ENCODE measurements at regions not wholly inside any gene's neighbourhood (a gene's known extent, or its start where the extent isn't known, plus 50 kb on each side); places are given as distances from the start of the nearest gene placed in this dataset.
A peak's percentile ranks its signal among the peaks of the same experiment; 100 is the strongest.
"Not testable (repeated sequence)": the region's sequence is repeated elsewhere in the genome, so short reads cannot be mapped to it uniquely, and the experiment has no call there.

DNA sequence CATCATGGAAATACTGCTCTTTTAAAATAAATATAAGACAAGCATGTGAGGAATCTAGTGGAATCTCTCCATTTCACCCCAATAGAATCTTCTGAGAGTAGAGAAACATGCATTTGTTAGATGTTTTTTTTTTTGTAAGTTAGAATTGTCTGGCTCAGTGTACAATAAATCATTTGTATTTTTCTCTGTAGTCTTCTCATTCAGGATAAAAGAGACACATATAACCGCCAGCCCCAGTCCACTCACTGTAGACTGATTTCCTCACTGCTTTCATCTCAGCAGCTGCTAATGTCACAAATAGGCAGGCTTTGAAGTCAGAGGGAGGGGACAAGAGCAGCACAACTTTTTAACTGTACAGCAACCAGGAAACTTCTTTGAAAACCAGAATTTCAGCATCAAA lies 140.2 kb upstream of the RBMS3 start:
- no peak for DNase-seq (ENCODE audit: low read depth in 3 of 3)

DNA sequence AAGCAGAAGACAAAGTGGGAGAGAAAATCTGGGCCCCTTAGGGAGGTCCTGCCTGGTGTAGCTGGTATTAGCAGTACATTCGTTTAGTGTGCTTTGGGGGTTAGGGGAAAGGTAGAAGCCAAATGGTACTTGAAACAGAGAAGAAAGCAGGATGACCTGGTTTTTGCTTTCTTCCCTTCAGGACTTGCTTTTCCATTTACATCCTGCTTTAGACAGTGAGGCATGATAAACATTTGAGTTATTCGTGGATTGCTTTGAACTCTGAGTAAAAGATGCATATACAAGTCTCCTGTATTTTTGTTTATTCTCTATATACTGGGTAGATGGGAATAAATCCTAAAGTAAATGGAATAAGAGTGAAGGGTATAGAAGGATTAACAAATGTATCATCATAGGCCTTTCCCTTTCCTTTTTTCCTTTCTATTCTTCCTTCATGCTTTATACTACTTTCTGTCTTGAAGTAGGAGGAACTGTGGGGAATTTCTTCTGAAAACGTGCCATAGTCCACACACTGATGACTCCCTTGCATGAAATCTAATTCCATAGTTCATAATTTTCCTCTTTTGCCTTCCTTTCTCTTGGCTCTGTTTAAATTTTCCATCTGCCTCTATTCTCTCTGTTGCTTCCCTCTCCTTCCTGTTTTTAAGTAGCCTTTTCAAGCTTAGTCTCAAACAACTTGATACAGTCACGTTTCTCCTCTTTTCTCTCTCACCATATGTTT lies 139.5 kb upstream of the RBMS3 start:
- no peak for DNase-seq (ENCODE audit: low read depth in 3 of 3)

DNA sequence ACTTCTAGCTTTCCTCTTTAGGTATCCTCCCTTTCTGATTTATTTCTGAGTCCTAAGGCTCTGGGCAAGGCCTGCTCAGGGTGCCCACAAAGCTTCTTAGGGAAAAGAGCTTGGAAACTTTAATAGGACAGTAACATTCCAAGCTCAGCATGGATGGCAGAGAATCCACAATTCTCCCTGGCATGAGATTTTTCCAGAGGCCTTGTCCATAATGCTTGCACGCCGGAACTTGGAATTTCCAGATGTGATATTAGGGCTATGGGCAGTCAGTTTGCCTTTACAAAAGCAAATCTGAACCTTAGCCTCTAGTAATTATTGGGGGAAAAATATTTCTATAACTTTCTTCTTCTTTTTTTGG lies 139.0 kb upstream of the RBMS3 start:
- no peak for DNase-seq (ENCODE audit: low read depth in 3 of 3)

DNA sequence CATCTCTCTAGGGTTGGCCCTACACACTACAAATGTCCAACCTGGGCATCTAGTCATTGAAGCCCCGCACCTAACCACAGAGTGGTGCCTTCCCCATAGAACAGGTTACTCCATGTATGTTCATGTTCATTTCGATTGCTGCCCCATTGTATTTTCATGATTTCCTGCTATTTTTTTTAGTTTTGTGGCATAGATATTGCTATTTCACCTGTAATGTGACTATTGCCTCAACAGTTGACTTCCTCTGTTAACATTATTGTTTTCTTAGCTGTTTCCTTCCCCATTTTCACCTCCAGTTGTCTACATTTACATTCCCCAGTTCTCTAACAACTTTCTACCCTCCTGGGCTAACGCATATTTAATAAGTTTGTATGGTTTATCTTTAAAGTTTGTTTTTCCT lies 137.7 kb upstream of the RBMS3 start:
- no peak for DNase-seq (ENCODE audit: low read depth in 3 of 3)

DNA sequence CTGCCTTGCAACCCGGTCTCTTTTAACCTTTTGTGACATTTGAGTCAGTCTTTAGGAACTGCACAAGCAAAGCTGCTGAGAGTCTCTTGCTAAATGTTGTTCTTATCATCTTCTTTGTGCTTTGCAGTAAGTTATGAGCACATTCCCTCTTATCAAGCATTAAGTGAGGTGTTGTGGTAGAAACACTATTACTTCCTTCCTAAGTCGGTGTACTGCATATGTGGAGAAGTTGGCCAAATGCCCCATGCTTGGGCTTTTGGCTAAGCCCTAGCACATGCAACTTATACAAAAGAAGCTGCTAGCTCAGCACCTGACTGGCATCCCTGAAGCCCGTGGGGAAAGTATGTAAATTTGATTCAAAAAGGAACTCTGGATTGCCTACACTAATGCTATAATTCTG lies 136.5 kb upstream of the RBMS3 start:
- DNase-seq (ENCODE audit: low read depth in 3 of 3): no peak

DNA sequence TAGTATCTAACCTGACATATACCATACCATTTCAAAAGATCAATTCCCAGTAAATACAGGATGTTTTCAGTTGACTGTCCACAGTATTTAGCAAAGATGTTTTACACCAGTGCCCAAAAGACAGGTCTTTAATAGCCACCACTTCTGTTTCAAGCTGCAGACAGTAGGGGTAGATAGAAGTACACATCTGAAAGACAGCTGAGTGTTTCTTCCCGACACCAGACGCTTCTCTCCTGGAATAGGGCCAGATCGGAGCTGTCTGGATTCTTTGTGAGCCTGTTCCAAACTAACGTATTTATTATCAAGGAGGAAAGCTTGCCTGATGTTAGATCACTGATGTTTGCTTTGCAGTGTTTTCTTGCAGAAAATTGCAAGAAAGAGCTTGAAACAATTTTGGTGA lies 136.1 kb upstream of the RBMS3 start:
- no peak for DNase-seq (ENCODE audit: low read depth in 3 of 3)

DNA sequence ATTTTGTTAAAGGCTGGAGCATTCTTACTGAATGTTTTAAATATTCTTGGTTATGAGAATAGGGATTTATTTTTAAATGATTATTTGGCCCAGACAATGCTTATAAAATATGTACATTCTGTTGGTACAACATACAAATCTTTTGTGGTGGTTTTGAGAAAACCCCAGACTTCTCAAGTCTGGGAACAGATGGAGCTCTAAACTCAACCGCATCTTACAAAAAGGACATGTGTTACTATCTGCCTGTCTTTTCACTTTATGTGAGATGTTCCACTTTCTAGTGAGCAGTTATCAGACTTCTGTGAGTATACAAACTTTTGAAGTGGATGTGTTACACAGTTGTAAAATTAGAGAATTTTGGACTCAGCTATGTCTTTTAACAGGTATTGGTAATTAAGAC lies 135.5 kb upstream of the RBMS3 start:
- no peak for DNase-seq (ENCODE audit: low read depth in 3 of 3)

DNA sequence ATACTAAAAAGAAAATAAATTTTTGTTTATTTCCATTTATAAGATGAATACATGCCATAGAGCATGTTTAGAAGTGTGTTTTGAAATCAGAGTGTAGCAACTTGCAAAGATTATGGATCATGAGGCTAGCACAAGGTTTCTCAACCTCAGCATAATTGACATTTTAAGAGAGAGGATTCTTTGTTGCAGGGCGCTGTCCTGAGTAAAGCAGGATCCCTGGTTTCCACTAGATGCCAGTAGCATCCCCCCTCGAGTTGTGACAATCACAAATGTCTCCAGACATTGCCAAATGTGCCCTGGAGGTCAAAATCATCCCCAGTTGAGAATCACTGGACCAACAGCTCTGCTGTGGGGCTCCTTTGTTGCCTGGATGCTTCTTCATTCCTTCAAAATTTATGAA lies 128.5 kb upstream of the RBMS3 start:
- DNase-seq (ENCODE audit: low read depth in 3 of 3): no peak

DNA sequence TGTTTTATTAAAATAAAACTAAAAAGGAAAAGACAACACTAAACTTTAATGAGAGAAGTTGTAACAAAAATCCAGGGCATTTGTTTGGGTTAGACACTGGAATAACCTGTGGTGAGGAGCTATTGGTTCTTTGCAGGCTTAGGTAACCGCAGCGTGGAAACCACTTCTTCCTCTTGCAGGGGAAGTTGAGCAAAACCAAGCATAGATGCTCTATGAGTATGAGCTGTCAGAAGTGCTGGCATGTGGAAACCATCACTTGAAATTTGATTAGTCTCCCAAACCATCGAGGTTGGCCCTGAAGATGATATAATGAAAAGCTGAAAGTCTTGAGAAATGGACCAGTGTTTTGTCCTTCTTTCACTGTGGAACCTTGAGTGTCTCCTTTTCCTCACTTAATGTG lies 127.1 kb upstream of the RBMS3 start:
- peak in 1 of 3 experiments; percentile 28 for DNase-seq (ENCODE audit: low read depth in 3 of 3)

DNA sequence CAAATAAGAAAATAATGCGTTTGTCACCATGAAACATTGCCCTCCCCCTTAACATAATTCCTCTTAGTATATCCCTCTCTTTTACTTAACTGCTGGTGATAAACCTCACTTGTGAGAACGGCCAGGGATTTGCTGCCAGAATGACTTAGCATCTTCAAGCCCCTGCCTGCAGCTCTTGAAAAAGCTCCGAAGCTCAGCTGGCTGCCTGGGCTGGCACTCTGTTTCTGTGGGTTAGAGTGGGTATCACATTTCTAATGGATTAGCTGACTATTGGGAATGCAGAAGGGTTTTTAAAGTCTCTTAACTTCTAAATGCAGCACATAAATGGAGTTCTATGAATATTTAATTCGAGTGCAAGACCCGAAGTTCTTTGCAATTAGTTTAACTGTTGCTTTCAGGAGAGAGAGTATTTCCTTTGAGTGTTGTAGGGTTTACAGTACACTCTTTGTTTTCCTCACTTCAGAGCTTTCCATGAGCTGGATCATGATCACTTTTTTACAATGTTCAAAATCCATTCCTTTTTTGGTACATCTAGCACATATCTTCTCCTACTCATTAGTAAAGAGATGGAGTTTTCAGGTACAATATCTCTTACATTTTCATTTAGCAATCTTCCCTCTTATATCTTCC lies 124.7 kb upstream of the RBMS3 start:
- DNase-seq (ENCODE audit: low read depth in 3 of 3): no peak

DNA sequence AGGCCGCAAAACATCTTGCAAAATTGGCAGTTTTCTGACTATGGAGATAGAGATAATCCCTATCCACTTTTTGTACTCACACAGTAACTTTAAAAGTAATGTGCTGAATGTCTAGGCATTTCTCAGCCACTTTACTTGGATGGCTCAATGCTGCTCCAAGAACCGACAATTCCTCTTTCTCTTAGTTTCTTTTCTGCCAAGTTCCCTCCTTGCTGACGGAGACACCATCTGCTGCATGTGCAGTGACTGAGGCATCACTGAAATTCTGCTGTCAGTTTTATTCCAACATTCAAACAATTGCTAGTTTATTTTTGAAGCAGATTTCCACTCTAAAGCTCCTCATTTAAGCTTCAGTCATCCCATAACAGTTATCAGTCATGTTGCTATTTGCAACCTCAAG lies 116.0 kb upstream of the RBMS3 start:
- no peak for DNase-seq (ENCODE audit: low read depth in 3 of 3)

DNA sequence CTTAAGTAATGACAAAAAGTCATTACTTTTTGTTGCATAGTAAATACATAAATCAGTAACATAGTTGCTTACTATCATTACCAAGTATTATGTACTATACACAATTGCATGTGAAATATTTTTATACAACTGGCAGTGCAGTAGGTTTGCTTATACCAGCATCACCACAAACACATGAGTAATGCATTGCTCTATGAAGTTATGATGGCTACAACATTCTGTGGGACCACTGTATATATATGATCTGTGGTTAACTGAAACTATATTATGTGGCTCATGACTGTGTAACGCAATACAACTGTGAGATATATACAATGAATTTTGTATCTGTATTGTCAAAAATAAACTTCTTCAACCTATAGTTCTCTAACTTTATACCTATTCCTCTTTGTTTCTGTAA lies 113.7 kb upstream of the RBMS3 start:
- DNase-seq (ENCODE audit: low read depth in 3 of 3): no peak

DNA sequence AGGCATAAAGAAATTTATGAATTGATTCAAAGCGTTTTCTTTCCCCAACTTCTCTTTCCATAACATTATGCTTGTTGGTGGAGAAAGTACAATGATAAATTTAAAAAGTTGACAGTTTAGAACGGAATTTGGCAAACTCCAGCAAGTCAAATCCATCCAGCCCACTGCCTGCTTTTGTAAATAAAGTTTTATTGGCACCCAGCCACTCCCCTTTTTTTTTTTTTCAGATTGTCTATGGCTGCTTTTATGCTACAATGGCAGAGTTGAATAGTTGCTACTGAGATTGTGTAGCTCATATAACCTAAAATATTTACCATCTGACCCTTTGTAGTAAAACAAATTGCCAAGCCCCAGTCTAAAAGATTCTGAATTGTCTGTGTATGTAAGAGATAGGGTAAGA lies 112.8 kb upstream of the RBMS3 start:
- no peak for DNase-seq (ENCODE audit: low read depth in 3 of 3)

DNA sequence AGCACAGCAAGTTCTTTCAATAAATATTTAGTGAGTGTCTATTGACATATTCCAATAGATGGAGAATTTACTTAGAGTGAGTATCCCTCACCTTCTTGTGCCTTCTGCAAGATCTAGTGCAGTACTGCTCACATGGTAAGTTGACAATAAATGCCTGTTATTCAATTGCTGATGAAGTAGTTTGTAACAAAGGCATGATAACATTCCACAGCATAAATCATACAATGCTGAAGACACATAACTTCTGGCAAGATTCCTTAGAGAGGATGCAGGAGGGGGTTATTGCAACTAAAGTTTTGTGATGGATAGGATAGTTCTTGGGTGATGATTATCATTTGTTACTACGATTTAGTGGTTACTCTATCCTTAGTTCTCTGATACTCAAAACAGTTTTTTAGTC lies 112.2 kb upstream of the RBMS3 start:
- no peak for DNase-seq (ENCODE audit: low read depth in 3 of 3)

DNA sequence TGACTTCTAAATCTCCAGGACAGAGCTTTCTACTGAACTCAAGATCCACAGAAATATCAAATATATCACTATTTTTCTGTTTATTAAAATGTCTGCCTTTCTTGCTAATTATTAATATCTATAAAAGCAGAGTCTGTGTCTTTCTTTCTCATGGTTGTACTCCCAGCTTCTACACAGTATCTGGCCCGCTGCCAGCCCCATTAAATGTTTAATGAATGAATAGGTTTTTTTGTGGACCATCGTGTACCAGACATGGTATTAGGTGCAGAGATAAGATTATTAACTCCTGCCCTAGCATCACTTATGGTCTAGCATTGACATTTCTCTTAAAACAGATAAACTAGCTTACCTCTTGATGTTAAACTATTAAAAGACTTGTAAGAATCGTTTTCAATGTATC lies 111.4 kb upstream of the RBMS3 start:
- no peak for DNase-seq (ENCODE audit: low read depth in 3 of 3)

DNA sequence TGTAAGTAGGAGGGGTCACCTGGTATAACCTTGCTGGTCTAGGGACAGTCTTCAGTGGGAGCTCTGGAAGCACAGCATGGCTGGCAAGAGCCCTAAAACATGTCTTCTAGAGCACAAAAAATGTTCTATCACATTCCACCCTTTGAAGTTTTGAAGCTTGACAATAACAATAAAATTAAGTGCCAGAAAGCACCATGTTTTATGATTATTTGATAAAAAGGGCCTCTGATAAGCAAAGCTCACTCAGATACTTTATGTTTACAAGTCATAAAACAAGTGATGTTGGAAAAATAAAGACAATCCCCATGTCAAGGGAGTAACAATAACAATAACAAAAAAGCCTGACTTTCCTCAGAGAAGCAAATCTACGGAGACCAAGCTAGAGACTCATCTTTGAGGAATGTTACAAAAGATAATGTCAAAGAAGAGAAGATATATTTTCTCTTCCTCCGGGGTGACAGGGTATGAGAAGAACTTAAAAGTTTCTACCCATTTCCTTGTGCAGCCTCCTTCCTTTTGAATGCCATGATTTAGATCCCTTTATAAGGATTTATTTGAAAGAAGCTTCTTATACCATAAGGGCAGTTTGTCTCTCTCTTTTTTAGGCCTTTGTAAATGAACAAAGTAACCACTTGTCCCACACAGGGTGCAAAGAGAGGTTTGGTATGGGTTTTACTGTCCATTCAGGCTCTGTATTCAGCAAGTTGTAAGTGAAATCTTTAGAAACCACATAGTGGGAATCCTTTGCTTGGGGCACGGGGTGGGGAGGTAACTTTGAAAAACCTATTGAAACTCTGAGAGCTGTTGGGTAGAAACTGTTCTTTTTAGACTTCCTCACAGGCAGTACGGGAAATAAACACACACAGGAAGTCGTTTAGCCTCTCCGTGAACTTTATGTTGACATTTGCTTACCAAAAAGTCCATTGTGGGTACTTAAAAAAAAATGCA lies 109.6 kb upstream of the RBMS3 start:
- DNase-seq (ENCODE audit: low read depth in 3 of 3): no peak

DNA sequence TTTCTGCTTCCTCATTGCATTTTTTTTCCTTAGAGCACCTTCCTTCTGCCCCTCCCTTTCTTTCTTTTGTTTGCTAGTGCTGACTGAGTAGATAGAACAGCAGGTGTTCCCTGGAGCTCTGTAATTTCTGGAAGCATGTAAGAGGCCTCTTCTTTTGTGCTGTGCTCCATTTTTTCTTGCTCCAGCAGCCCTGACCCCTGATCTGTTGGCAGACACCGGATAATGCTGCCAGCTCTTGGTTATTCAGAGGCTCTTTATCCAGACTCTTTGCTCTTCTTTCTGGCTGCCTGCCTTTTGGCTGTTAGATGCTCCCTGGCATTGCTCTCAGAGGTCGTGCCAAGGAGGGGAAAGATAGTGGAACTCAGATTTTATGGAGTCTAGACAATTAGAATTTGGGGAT lies 104.4 kb upstream of the RBMS3 start:
- DNase-seq (ENCODE audit: low read depth in 3 of 3): no peak

DNA sequence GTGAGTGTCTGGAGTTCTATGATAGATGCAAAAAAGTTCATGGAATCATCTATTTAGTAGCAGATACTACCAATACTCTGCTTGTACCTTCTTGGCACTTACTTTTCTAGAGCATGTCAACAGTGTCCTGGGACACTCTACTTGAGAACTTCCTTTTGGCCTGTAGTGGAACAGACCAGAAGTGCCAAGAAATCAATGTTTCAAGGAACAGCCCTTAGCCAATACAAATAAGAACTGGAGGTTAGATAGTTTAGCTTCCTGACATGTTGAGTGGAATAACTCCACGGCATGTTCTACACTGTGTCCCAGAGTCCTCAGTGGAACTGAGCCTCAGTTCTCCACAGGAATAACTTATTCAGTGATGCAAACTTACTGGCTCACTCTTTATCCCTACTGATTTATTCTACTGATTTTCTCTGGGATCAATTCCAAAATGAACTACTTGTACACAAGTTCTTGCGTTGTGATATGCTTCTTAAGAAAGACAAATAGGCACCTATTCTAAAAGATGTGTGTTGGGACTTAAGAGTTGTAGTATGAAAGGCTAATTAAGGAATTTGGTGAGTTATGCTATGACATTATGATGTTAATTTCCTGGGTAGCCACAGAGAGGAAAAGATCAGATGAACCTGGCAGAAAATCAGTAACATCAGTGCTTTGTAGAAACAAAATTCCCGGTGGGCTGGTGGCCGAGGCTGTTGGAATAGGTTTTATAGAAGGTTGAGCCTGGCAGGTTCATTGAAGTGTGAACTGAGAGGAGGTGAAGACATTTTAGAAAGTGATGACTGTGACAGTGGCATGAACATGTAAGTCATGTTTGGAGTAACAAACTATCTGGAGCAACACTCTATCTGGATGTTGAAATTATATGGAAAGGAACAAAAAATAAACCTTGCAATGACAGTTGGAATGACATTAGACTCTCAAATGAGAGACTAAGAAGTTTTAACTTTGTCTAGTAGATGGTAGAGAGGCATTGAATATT lies 101.8 kb upstream of the RBMS3 start:
- DNase-seq (ENCODE audit: low read depth in 3 of 3): no peak

DNA sequence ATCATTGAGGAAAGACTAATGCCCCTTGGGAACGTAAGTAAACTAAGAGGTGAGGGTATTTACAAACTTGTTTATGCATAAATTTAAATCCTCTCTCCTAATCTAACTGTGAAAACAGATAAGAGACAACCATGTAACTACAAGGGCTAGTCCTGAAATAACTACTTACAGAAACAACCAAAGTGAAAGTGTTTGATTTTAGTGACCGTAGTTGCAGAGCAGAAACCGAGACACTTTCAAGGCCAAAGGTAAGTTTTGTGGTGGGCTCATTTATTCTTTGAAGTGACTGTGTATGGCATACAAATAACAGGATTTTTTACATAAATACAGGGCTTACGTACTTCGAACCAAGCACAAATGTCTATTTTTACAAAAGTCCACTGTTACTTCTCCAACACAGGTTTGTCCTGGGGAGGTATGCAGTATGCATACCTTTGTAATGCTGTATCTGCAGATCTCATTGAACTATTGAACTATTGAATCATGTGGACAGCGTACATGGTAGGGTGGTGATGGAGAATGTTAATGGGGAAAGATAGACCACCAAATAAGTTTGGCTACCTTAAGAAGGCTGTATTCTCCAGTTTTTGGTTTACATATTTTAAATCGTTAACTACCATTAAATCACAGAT lies 99.6 kb upstream of the RBMS3 start:
- no peak for DNase-seq (ENCODE audit: low read depth in 3 of 3)

DNA sequence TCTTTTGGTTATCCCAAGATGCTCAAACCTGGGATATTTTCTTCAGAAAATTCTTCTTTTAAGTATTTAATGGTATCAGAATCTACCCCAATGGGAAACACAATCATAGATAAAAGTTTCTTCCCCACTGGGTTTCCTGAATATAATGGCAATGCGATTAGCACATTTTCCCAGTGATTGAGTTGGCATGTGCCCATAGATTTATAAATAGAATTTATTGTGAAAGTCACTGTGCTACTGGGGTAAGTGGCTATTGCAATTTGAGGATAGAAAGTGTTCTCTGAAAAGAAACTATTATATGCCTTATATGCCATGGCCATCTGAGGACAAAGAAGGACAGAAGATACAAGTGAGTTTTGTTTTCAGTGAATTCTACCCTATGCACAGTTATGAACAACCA lies 99.0 kb upstream of the RBMS3 start:
- DNase-seq (ENCODE audit: low read depth in 3 of 3): no peak

DNA sequence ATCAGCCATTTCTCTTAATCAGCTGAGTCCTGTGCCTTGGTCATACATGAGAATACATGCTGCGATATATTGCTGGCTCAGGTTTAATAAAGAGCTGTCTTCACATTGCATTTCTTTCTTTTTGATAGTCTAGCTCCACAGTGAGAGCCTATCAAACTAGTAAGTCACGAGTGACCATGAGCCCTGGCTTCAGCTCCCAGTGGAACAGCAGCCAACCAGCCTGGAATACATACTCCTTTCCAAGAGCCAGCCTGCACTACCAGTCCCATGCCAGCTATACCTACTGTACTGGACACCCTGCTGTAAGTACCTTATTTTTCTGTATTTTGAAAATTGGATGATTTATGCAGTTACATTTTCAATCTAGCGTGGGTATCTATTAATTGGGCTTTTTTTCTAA lies 98.0 kb upstream of the RBMS3 start:
- DNase-seq (ENCODE audit: low read depth in 3 of 3): not testable (repeated sequence)

Measured in stimulated activated CD4-positive, alpha-beta T cell treated with anti-CD3 and anti-CD28 coated beads, TNF-alpha, amount 100 ng/mL, for 24 hours (primary cell).